Esophagus squamous epithelium (tissue), 4 donors: ENCODE measurements at regions not wholly inside any gene's neighbourhood (a gene's known extent, or its start where the extent isn't known, plus 50 kb on each side); places are given as distances from the start of the nearest gene placed in this dataset.

Source experiments
- CTCF ChIP-seq, 6 experiments: fragments of 450-650 bp in 4 of 6; fragments of 200-600 bp in 2 of 6; sonication (generic) in 2 of 6; IDR thresholded peaks; one replicate each; pipeline ENCODE4 v1.5.1; 2016 to 2019; ENCODE audit warnings: antibody characterized with exemption in 6 of 6, mild to moderate bottlenecking in 4 of 6, moderate library complexity in 4 of 6
- POLR2A ChIP-seq, 4 donors: fragments of 450-650 bp; IDR thresholded peaks; one replicate each; pipeline ENCODE4 v1.6.1; 2017; ENCODE audit warnings: antibody characterized with exemption in 4 of 4, mild to moderate bottlenecking in 4 of 4, moderate library complexity in 3 of 4

- TF ChIP-seq CTCF (IDR thresholded peaks at IDR 0.05) (no peak), POLR2A (IDR thresholded peaks at IDR 0.05) (no peak)
These were observed 505.1 kb downstream of the IRS2 start for GRCh38 chr13:109281017-109281902.
